Endodermal cell (in vitro differentiated cells): ENCODE measurements at regions not wholly inside any gene's neighbourhood (a gene's known extent, or its start where the extent isn't known, plus 50 kb on each side); places are given as distances from the start of the nearest gene placed in this dataset.

Source experiments
- DNase-seq: peaks from one replicate; pipeline ENCODE4 v3.0.0-alpha.2; 2017
- H3K27ac ChIP-seq: 2 replicates; pipeline ENCODE4 v1.5.1; 2013; ENCODE audit warnings: mild to moderate bottlenecking, low read depth, low read length, moderate library complexity
- H3K27me3 ChIP-seq: 2 replicates; pipeline ENCODE4 v1.6.1; 2013; ENCODE audit warnings: mild to moderate bottlenecking, low read length, moderate library complexity; ENCODE audit not compliant: insufficient read depth, control insufficient read depth, poor library complexity, severe bottlenecking
- H3K36me3 ChIP-seq: 2 replicates; pipeline ENCODE4 v1.7.0; 2013; ENCODE audit warnings: mild to moderate bottlenecking, low read length, moderate library complexity; ENCODE audit not compliant: control insufficient read depth, insufficient read depth
- H3K4me1 ChIP-seq: one replicate; pipeline ENCODE4 v1.7.0; 2013; ENCODE audit warnings: low read length; ENCODE audit not compliant: control insufficient read depth, insufficient read depth
- H3K4me3 ChIP-seq: 2 replicates; pipeline ENCODE4 v1.5.1; 2013; ENCODE audit warnings: mild to moderate bottlenecking, low read length, moderate library complexity
- H3K9ac ChIP-seq: 2 replicates; pipeline ENCODE4 v1.6.1; 2013; ENCODE audit warnings: mild to moderate bottlenecking, low read length, moderate library complexity; ENCODE audit not compliant: poor library complexity, severe bottlenecking; ENCODE audit errors: extremely low read depth
- H3K9me3 ChIP-seq: 2 replicates; pipeline ENCODE4 v1.6.1; 2013; ENCODE audit warnings: mild to moderate bottlenecking, low read length, moderate library complexity; ENCODE audit not compliant: control insufficient read depth
- H3K27ac Mint-ChIP-seq: 2 replicates; pipeline ENCODE4 v1.8.0; 2020; ENCODE audit warnings: mixed read lengths
- H3K27me3 Mint-ChIP-seq: 2 replicates; pipeline ENCODE4 v1.8.0; 2021; ENCODE audit warnings: mild to moderate bottlenecking, mixed read lengths; ENCODE audit not compliant: insufficient read depth
- H3K36me3 Mint-ChIP-seq: 2 replicates; pipeline ENCODE4 v1.8.0; 2020; ENCODE audit warnings: low read depth, mixed read lengths
- H3K4me1 Mint-ChIP-seq: 2 replicates; pipeline ENCODE4 v1.8.0; 2020; ENCODE audit warnings: mixed read lengths
- H3K4me3 Mint-ChIP-seq: 2 replicates; pipeline ENCODE4 v1.8.0; 2020; ENCODE audit warnings: mild to moderate bottlenecking, moderate library complexity, mixed read lengths
- H3K9me3 Mint-ChIP-seq: 2 replicates; pipeline ENCODE4 v1.8.0; 2020; ENCODE audit warnings: mild to moderate bottlenecking, mixed read lengths
- CTCF ChIP-seq: fragments of 200-600 bp; sonication (generic); conservative IDR thresholded peaks from 2 replicates; pipeline ENCODE4 v1.5.0; 2021; ENCODE audit warnings: antibody characterized with exemption, mild to moderate bottlenecking
- WGBS, 2 experiments: methylation state at CpG; one replicate each; pipeline versions ENCODE4 v1.1.5 to v1.1.7; 2013; ENCODE audit warnings: missing lambda C conversion rate in 2 of 2, mixed read lengths in 1 of 2; ENCODE audit not compliant: insufficient coverage in 1 of 2, insufficient read length in 1 of 2; 5-methylcytosine and 5-hydroxymethylcytosine counted together

- no peaks in the 10 kb centered on the region for H3K9me3 Mint-ChIP-seq
- no peak overlapping the region for H3K27ac Mint-ChIP-seq
- Histone ChIP-seq H3K4me1 (no peaks in the 10 kb centered on the region), H3K36me3 (no peaks in the 10 kb centered on the region), H3K9ac (no peak overlapping the region), H3K27ac (no peak overlapping the region), H3K4me3 (no peak overlapping the region), H3K9me3 (peaks cover 6% of the 10 kb centered on the region), H3K27me3 (no peaks in the 10 kb centered on the region)
- no peaks in the 10 kb centered on the region for H3K27me3 Mint-ChIP-seq
- no peak for DNase-seq
- no peaks in the 10 kb centered on the region for H3K4me1 Mint-ChIP-seq
- no peak overlapping the region for H3K4me3 Mint-ChIP-seq
- no peaks in the 10 kb centered on the region for H3K36me3 Mint-ChIP-seq
- TF ChIP-seq CTCF, result no peak
Observed at GRCh38 chr10:108562105-108562504, 1361.2 kb downstream of the XPNPEP1 start.

GRCh38 chr10:108561649-108562048 is 1361.7 kb downstream of the XPNPEP1 start:
- Histone ChIP-seq H3K36me3 (no peaks in the 10 kb centered on the region), H3K4me3 (no peak overlapping the region), H3K4me1 (no peaks in the 10 kb centered on the region), H3K9me3 (peaks cover 6% of the 10 kb centered on the region), H3K9ac (no peak overlapping the region), H3K27ac (no peak overlapping the region), H3K27me3 (no peaks in the 10 kb centered on the region)
- no peak overlapping the region for H3K4me3 Mint-ChIP-seq
- H3K27me3 Mint-ChIP-seq, result no peaks in the 10 kb centered on the region
- no peaks in the 10 kb centered on the region for H3K9me3 Mint-ChIP-seq
- 68 to 100% methylated on average over 1 of the region's 1 CpG for WGBS, 2 experiments
- H3K27ac Mint-ChIP-seq, result no peak overlapping the region
- no peaks in the 10 kb centered on the region for H3K4me1 Mint-ChIP-seq
- H3K36me3 Mint-ChIP-seq, result no peaks in the 10 kb centered on the region
- TF ChIP-seq CTCF, result no peak
- DNase-seq, result no peak

- no peak overlapping the region for H3K4me3 Mint-ChIP-seq
- no peaks in the 10 kb centered on the region for H3K4me1 Mint-ChIP-seq
- Histone ChIP-seq H3K27me3 (no peaks in the 10 kb centered on the region), H3K36me3 (no peaks in the 10 kb centered on the region), H3K4me3 (no peak overlapping the region), H3K27ac (no peak overlapping the region), H3K9me3 (peaks cover 6% of the 10 kb centered on the region), H3K4me1 (no peaks in the 10 kb centered on the region), H3K9ac (no peak overlapping the region)
- TF ChIP-seq CTCF, result no peak
- H3K27me3 Mint-ChIP-seq, result no peaks in the 10 kb centered on the region
- H3K9me3 Mint-ChIP-seq, result peaks cover 2% of the 10 kb centered on the region
- H3K36me3 Mint-ChIP-seq, result no peaks in the 10 kb centered on the region
- DNase-seq, result no peak
- no peak overlapping the region for H3K27ac Mint-ChIP-seq
Observed at GRCh38 chr10:108560488-108560887, 1362.8 kb downstream of the XPNPEP1 start.
